ENCODE measurements at regions not wholly inside any gene's neighbourhood (a gene's known extent, or its start where the extent isn't known, plus 50 kb on each side); places are given as distances from the start of the nearest gene placed in this dataset.

GRCh38 chr2:67880291-67880761, 182.5 kb downstream of the C1D start:
- no peak for TF ChIP-seq CTCF (conservative IDR thresholded peaks at IDR 0.05)
- Mint-ChIP-seq H3K27ac (ENCODE audit: unreplicated experiment) (no peak overlapping the region), H3K4me1 (peaks cover 10% of the 10 kb centered on the region), H3K9me3 (no peaks in the 10 kb centered on the region), H3K4me3 (no peak overlapping the region), H3K36me3 (ENCODE audit: low read depth) (no peaks in the 10 kb centered on the region), H3K27me3 (ENCODE audit: low read depth) (peaks cover 2% of the 10 kb centered on the region)
- no peak for DNase-seq (ENCODE audit: low read depth, low spot score)

GRCh38 chr2:67881816-67882215, 181.0 kb downstream of the C1D start:
- H3K4me3 Mint-ChIP-seq = no peak overlapping the region
- no peak for DNase-seq (ENCODE audit: low read depth, low spot score)
- no peak overlapping the region for H3K27ac Mint-ChIP-seq (ENCODE audit: unreplicated experiment)
- H3K9me3 Mint-ChIP-seq = no peaks in the 10 kb centered on the region
- H3K36me3 Mint-ChIP-seq (ENCODE audit: low read depth) = no peaks in the 10 kb centered on the region
- no peak for TF ChIP-seq CTCF (conservative IDR thresholded peaks at IDR 0.05)
- peaks cover 2% of the 10 kb centered on the region for H3K27me3 Mint-ChIP-seq (ENCODE audit: low read depth)
- H3K4me1 Mint-ChIP-seq = peaks cover 10% of the 10 kb centered on the region

GRCh38 chr2:67883316-67884087, 179.3 kb downstream of the C1D start:
- no peak overlapping the region for H3K4me3 Mint-ChIP-seq
- DNase-seq (ENCODE audit: low read depth, low spot score) = no peak
- no peak overlapping the region for H3K27ac Mint-ChIP-seq (ENCODE audit: unreplicated experiment)
- H3K36me3 Mint-ChIP-seq (ENCODE audit: low read depth) = no peaks in the 10 kb centered on the region
- no peaks in the 10 kb centered on the region for H3K9me3 Mint-ChIP-seq
- H3K27me3 Mint-ChIP-seq (ENCODE audit: low read depth) = peaks cover 2% of the 10 kb centered on the region
- TF ChIP-seq CTCF (conservative IDR thresholded peaks at IDR 0.05) = no peak
- H3K4me1 Mint-ChIP-seq = no peaks in the 10 kb centered on the region

GRCh38 chr2:67888351-67889005, 174.3 kb downstream of the C1D start:
- TF ChIP-seq CTCF (conservative IDR thresholded peaks at IDR 0.05) = no peak

GRCh38 chr2:67889056-67889455, 173.7 kb downstream of the C1D start:
- Mint-ChIP-seq H3K27me3 (ENCODE audit: low read depth) (no peaks in the 10 kb centered on the region), H3K27ac (ENCODE audit: unreplicated experiment) (no peak overlapping the region), H3K4me3 (no peak overlapping the region), H3K36me3 (ENCODE audit: low read depth) (no peaks in the 10 kb centered on the region), H3K4me1 (peaks cover 3% of the 10 kb centered on the region), H3K9me3 (peaks cover 3% of the 10 kb centered on the region)
- no peak for DNase-seq (ENCODE audit: low read depth, low spot score)
- TF ChIP-seq CTCF (conservative IDR thresholded peaks at IDR 0.05) = no peak

More at GRCh38 chr2:67888351-67889005, 174.3 kb downstream of the C1D start:
- Mint-ChIP-seq H3K4me3 (no peak overlapping the region), H3K36me3 (ENCODE audit: low read depth) (no peaks in the 10 kb centered on the region), H3K9me3 (no peaks in the 10 kb centered on the region), H3K4me1 (no peaks in the 10 kb centered on the region), H3K27ac (ENCODE audit: unreplicated experiment) (no peak overlapping the region), H3K27me3 (ENCODE audit: low read depth) (peaks cover 2% of the 10 kb centered on the region)
- no peak for DNase-seq (ENCODE audit: low read depth, low spot score)
